ENCODE measurements at regions not wholly inside any gene's neighbourhood (a gene's known extent, or its start where the extent isn't known, plus 50 kb on each side); places are given as distances from the start of the nearest gene placed in this dataset.

- no peak for TF ChIP-seq ELK1 (IDR thresholded peaks at IDR 0.05; ENCODE audit: borderline replicate concordance, low read depth, low read length)
These were observed 114.1 kb upstream of the GALNT15 start (continued) for GRCh38 chr3:16060358-16060852.

GRCh38 chr3:16060945-16061344 is 113.5 kb upstream of the GALNT15 start:
- ChIA-PET POLR2A (ENCODE audit: unreplicated experiment) (interaction anchor here (0.6 to 2.3 kb wide), 7 partner anchors 9 to 123 kb away, joined by 3 to 5 read pairs (median 4); no protein-coding TSS in a partner anchor), CTCF (interaction anchor here (0.8 to 2.6 kb wide), 7 partner anchors 11 to 123 kb away, joined by 3 to 13 read pairs (median 5); partner anchors contain the start of gene GALNT15)
- H2BK120ac ChIP-seq (ENCODE audit: low read depth, low read length): peak overlapping the region; percentile 100
- H3K4me2 ChIP-seq (ENCODE audit: low read depth, low read length): peak overlapping the region; percentile 13; the same call in 1 of the 2 replicates
- peak overlapping the region; percentile 94 for H3K18ac ChIP-seq (ENCODE audit: low read depth, low read length)
- peak overlapping the region; percentile 100 for H2BK5ac ChIP-seq (ENCODE audit: low read depth, low read length, poor library complexity, severe bottlenecking)
- H4K8ac ChIP-seq (ENCODE audit: low read depth in 2 of 2, low read length in 2 of 2): peak overlapping the region; percentile 40 to 97
- DNase-seq (peak; percentile 95), ATAC-seq (ENCODE audit: low read depth) (peak; percentile 62)
- no peaks in the 10 kb centered on the region for H3K36me3 ChIP-seq (ENCODE audit: control insufficient read depth, insufficient read depth, low read length)
- no peaks in the 10 kb centered on the region for H3K27me3 ChIP-seq (ENCODE audit: control insufficient read depth, insufficient read depth, low read length)
- H3K56ac ChIP-seq (ENCODE audit: extremely low read depth, insufficient read depth, low read length): peak overlapping the region; percentile 95
- H3K79me1 ChIP-seq (ENCODE audit: low read depth in 1 of 2, low read length in 2 of 2): peaks cover 5 to 34% of the 10 kb centered on the region in 2 experiments; a peak in 3 of 4 replicates
- peak overlapping the region; percentile 98 for H3K23ac ChIP-seq (ENCODE audit: low read depth, low read length)
- H2AK9ac ChIP-seq (replicated peaks; ENCODE audit: low read depth, low read length, poor library complexity): peak overlapping the region; percentile 96
- peak overlapping the region; percentile 91 for H2BK15ac ChIP-seq (ENCODE audit: low read depth, low read length)
- H3K9me3 ChIP-seq (ENCODE audit: control insufficient read depth, insufficient read depth, low read length): no peaks in the 10 kb centered on the region; the same call in 1 of the 2 replicates
- dilution Hi-C loops (cut with HindIII; ENCODE audit: low sequenced_read_pairs, unreplicated experiment): no loop called here
- peaks cover 33% of the 10 kb centered on the region for H3K4me1 ChIP-seq (ENCODE audit: control insufficient read depth, insufficient read depth, low read length)
- peak overlapping the region; percentile 97 for H3K14ac ChIP-seq (replicated peaks; ENCODE audit: low read depth, low read length)
- H3K9me1 ChIP-seq (ENCODE audit: insufficient read depth, low read length): peaks cover 36% of the 10 kb centered on the region
- H3K4me3 ChIP-seq (ENCODE audit: insufficient read depth, low read depth, low read length): no peak overlapping the region
- no CpG with 5 or more reads among the region's 1 CpG for WGBS, 2 experiments (ENCODE audit: extremely low coverage in 2 of 2, insufficient read length in 1 of 2)
- peak overlapping the region; percentile 96 for H4K91ac ChIP-seq (ENCODE audit: insufficient read depth, low read depth, low read length)
- H3K9ac ChIP-seq (ENCODE audit: low read depth, low read length): peak overlapping the region; percentile 72
- no peaks in the 10 kb centered on the region for H4K20me1 ChIP-seq (ENCODE audit: insufficient read depth, low read length)
- H3K4ac ChIP-seq (ENCODE audit: low read depth, low read length): peak overlapping the region; percentile 99
- H2BK20ac ChIP-seq (ENCODE audit: low read depth, low read length): peak overlapping the region; percentile 99
- intact Hi-C loops (cut with micrococcal nuclease): loop anchor here (1.0 to 2.0 kb wide), 5 partner anchors 30 to 117 kb away; partner anchors contain the start of gene GALNT15
- no TSS peak for BruUV-seq (replicated peaks)
- H4K5ac ChIP-seq (ENCODE audit: low read depth, low read length): peak overlapping the region; percentile 86
- H2AFZ ChIP-seq (replicated peaks; ENCODE audit: low read length, poor library complexity): peak overlapping the region; percentile 11
- peak overlapping the region; percentile 98 for H2AK5ac ChIP-seq (ENCODE audit: low read depth, low read length)
- H3K27ac ChIP-seq (ENCODE audit: insufficient read depth, low read length): peak overlapping the region; percentile 95
- no peak for TF ChIP-seq MAFK (IDR thresholded peaks at IDR 0.05; ENCODE audit: low read depth, low read length)
- no peak; the same call in 1 of the 2 replicates for TF ChIP-seq BHLHE40 (IDR thresholded peaks at IDR 0.05; ENCODE audit: low read depth, low read length)
- 0 out of 2 replicates have a peak, but pooled peaks have one; percentile 4 for TF ChIP-seq CTCF (conservative IDR thresholded peaks at IDR 0.05; ENCODE audit: low read depth, low read length)
- peak; percentile 63 for TF ChIP-seq POLR2A (IDR thresholded peaks at IDR 0.05; ENCODE audit: low read depth, low read length)
- peak; percentile 31 for TF ChIP-seq RAD21 (IDR thresholded peaks at IDR 0.05; ENCODE audit: low read length)
- TF ChIP-seq MAZ (IDR thresholded peaks at IDR 0.05; ENCODE audit: borderline replicate concordance, low read depth, low read length): no peak; the same call in 1 of the 2 replicates
- peak; percentile 55; the same call in 1 of the 2 replicates for TF ChIP-seq FOS (IDR thresholded peaks at IDR 0.05; ENCODE audit: low read depth, low read length)
- in situ Hi-C loops (cut with MboI; ENCODE audit: low sequenced_read_pairs): loop anchor here (5.0 to 25.0 kb wide), 2 partner anchors 111 to 424 kb away; partner anchors contain the start of gene GALNT15

Data from IMR-90 (cell line).